ENCODE measurements at regions not wholly inside any gene's neighbourhood (a gene's known extent, or its start where the extent isn't known, plus 50 kb on each side); places are given as distances from the start of the nearest gene placed in this dataset.

GRCh38 chr4:138658518-138658917 is 357.1 kb upstream of the NOCT start:
- TF ChIP-seq MYC (IDR thresholded peaks at IDR 0.05; ENCODE audit: low read depth, low read length): no peak
- TF ChIP-seq CTCF (IDR thresholded peaks at IDR 0.05; ENCODE audit: low read depth, low read length): no peak
- no peak overlapping the region for H3K4me3 ChIP-seq (ENCODE audit: low read depth, low read length)
- DNase-seq (ENCODE audit: low read depth): no peak

- no peak overlapping the region for H3K4me3 ChIP-seq (ENCODE audit: low read depth, low read length)
- DNase-seq (ENCODE audit: low read depth): no peak
- TF ChIP-seq POLR2A (IDR thresholded peaks at IDR 0.05; ENCODE audit: extremely low read depth, insufficient read length) (no peak), MAX (IDR thresholded peaks at IDR 0.05; ENCODE audit: low read depth, low read length) (no peak), CTCF (IDR thresholded peaks at IDR 0.05; ENCODE audit: low read depth, low read length) (no peak), MYC (IDR thresholded peaks at IDR 0.05; ENCODE audit: low read depth, low read length) (no peak)
Measured at GRCh38 chr4:138656990-138657389, 358.6 kb upstream of the NOCT start.

GRCh38 chr4:138655985-138656384 is 359.6 kb upstream of the NOCT start:
- no peak overlapping the region for H3K4me3 ChIP-seq (ENCODE audit: low read depth, low read length)
- TF ChIP-seq MAX (IDR thresholded peaks at IDR 0.05; ENCODE audit: low read depth, low read length) (no peak), POLR2A (IDR thresholded peaks at IDR 0.05; ENCODE audit: extremely low read depth, insufficient read length) (no peak), CTCF (IDR thresholded peaks at IDR 0.05; ENCODE audit: low read depth, low read length) (no peak), MYC (IDR thresholded peaks at IDR 0.05; ENCODE audit: low read depth, low read length) (no peak)
- no peak for DNase-seq (ENCODE audit: low read depth)

GRCh38 chr4:138655286-138655685 is 360.3 kb upstream of the NOCT start:
- H3K4me3 ChIP-seq (ENCODE audit: low read depth, low read length): no peak overlapping the region
- TF ChIP-seq CTCF (IDR thresholded peaks at IDR 0.05; ENCODE audit: low read depth, low read length) (no peak), MAX (IDR thresholded peaks at IDR 0.05; ENCODE audit: low read depth, low read length) (no peak)
- DNase-seq (ENCODE audit: low read depth): no peak

- peak; percentile 81 for DNase-seq (ENCODE audit: low read depth)
- TF ChIP-seq POLR2A (IDR thresholded peaks at IDR 0.05; ENCODE audit: extremely low read depth, insufficient read length) (no peak), CTCF (IDR thresholded peaks at IDR 0.05; ENCODE audit: low read depth, low read length) (no peak), MAX (IDR thresholded peaks at IDR 0.05; ENCODE audit: low read depth, low read length) (no peak), MYC (IDR thresholded peaks at IDR 0.05; ENCODE audit: low read depth, low read length) (no peak)
- H3K4me3 ChIP-seq (ENCODE audit: low read depth, low read length): no peak overlapping the region
Measured at GRCh38 chr4:138650929-138651448, 364.6 kb upstream of the NOCT start.

- no peak for DNase-seq (ENCODE audit: low read depth)
- H3K4me3 ChIP-seq (ENCODE audit: low read depth, low read length): no peak overlapping the region
- TF ChIP-seq POLR2A (IDR thresholded peaks at IDR 0.05; ENCODE audit: extremely low read depth, insufficient read length) (no peak), MAX (IDR thresholded peaks at IDR 0.05; ENCODE audit: low read depth, low read length) (no peak), CTCF (IDR thresholded peaks at IDR 0.05; ENCODE audit: low read depth, low read length) (no peak), MYC (IDR thresholded peaks at IDR 0.05; ENCODE audit: low read depth, low read length) (no peak)
Measured at GRCh38 chr4:138650495-138650894, 365.1 kb upstream of the NOCT start.
